Mucosa of descending colon (tissue), 3 donors: ENCODE measurements at regions not wholly inside any gene's neighbourhood (a gene's known extent, or its start where the extent isn't known, plus 50 kb on each side); places are given as distances from the start of the nearest gene placed in this dataset.

Experiments
- ATAC-seq: fragments of 200-7000 bp; cut with Tn5 transposase; one replicate; pipeline ENCODE4 v1.9.1; 2020; ENCODE audit warnings: mild to moderate bottlenecking, moderate library complexity
- DNase-seq, 3 donors: peaks; one replicate each; pipeline ENCODE4 v3.0.0-alpha.2; 2020
- H3K36me3 ChIP-seq: fragments of 200-600 bp; one replicate; pipeline ENCODE4 v1.8.0; 2021; ENCODE audit warnings: low read depth, mild to moderate bottlenecking
- H3K4me1 ChIP-seq: fragments of 200-600 bp; one replicate; pipeline ENCODE4 v1.8.0; 2021; ENCODE audit warnings: low read depth, mild to moderate bottlenecking
- H3K4me3 ChIP-seq: fragments of 200-600 bp; one replicate; pipeline ENCODE4 v1.8.0; 2021; ENCODE audit warnings: mild to moderate bottlenecking
- H3K9me3 ChIP-seq: fragments of 200-600 bp; one replicate; pipeline ENCODE4 v1.8.0; 2021; ENCODE audit warnings: mild to moderate bottlenecking
- intact Hi-C, 2 donors: fragments of 100-400 bp; cut with DNase I in 1 of 2; cut with micrococcal nuclease in 1 of 2; formaldehyde crosslinking; loops; one replicate each; pipeline versions ENCODE4 v1.11.0 to v1.11.1; 2022; cut with DNase I, micrococcal nuclease
- TF ChIP-seq, protein P1 (sequence below): fragments of 200-600 bp; IDR thresholded peaks from one replicate; pipeline ENCODE4 v1.8.0; 2022; ENCODE audit warnings: antibody characterized with exemption, mild to moderate bottlenecking
- donor health status: DM: no; HTN: no; CAD: no; lungs with moderate emphysema.
- donor health status: DM: no; HTN: no; CAD: no.
- donor health status: DM: no; HTN: yes; CAD: no.

DNA sequence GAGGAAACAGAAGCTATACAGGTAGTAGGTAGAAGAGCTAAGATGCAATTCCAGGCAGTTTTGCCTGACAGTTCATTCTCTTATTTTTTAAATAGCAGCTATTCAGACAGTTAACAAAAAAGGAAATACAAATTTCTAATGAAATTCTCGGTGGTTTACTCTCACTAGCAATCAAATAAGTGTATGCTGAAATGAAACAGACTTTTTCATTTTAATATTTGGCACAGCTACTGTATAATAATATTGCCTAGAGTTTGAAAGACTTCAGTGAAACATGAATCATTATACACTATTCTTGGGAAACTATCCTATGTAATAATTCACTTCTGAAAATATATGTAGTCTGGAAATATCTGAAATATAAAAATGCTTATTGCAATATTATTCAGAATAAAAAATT, 463.2 kb upstream of the AGTR1 start:
- Histone ChIP-seq H3K36me3 (no peaks in the 10 kb centered on the region), H3K4me3 (no peak overlapping the region), H3K9me3 (no peaks in the 10 kb centered on the region), H3K4me1 (no peaks in the 10 kb centered on the region)
- TF ChIP-seq, protein P1, sequence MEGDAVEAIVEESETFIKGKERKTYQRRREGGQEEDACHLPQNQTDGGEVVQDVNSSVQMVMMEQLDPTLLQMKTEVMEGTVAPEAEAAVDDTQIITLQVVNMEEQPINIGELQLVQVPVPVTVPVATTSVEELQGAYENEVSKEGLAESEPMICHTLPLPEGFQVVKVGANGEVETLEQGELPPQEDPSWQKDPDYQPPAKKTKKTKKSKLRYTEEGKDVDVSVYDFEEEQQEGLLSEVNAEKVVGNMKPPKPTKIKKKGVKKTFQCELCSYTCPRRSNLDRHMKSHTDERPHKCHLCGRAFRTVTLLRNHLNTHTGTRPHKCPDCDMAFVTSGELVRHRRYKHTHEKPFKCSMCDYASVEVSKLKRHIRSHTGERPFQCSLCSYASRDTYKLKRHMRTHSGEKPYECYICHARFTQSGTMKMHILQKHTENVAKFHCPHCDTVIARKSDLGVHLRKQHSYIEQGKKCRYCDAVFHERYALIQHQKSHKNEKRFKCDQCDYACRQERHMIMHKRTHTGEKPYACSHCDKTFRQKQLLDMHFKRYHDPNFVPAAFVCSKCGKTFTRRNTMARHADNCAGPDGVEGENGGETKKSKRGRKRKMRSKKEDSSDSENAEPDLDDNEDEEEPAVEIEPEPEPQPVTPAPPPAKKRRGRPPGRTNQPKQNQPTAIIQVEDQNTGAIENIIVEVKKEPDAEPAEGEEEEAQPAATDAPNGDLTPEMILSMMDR = no peak
- intact Hi-C loops = no loop called here
- ATAC-seq (no peak), DNase-seq (no peak)

DNA sequence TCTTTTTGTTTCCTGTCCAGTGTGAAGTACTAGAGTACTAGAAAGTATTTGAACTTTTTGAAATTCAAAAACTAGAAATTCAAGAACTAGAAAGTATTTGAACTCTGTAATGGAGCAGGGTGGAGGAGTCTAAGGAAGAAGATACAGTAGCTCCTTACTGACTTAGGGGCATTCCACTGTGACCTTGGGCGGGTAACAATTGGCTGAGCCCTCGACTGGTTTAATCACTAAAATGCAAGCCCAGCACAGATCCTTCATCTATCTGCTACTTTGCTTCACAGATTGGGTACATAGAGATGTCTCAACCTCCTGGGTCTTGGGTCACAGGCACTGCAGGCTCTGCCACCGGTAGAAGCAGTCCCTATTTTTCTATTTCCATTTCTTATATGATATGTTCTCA, 462.1 kb upstream of the AGTR1 start:
- no peaks in the 10 kb centered on the region for H3K36me3 ChIP-seq
- H3K4me3 ChIP-seq = no peak overlapping the region
- intact Hi-C loops = no loop called here
- H3K4me1 ChIP-seq = no peaks in the 10 kb centered on the region
- TF ChIP-seq, protein P1 = no peak
- no peak for DNase-seq
- ATAC-seq = no peak
- no peaks in the 10 kb centered on the region for H3K9me3 ChIP-seq

DNA sequence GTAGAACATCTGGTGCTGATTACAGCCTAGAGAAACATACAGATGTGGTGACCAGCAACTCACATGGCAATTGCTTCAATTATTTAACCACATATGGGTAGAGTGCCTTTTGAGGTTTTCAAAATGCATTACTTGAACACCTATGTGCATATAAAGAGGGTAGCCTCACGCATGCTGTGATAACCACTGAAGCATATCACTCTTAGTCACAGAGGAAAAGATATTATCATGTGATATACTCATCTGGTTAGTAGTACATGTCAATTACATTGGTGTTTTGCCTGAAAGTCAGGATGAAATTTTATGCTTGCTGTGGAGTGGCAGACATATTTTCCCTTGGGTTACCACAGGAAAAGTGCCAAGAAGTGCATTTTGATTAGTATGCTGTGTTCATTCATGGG, 459.3 kb upstream of the AGTR1 start:
- TF ChIP-seq, protein P1 = no peak
- DNase-seq (no peak), ATAC-seq (no peak)
- Histone ChIP-seq H3K4me3 (no peak overlapping the region), H3K4me1 (no peaks in the 10 kb centered on the region), H3K36me3 (no peaks in the 10 kb centered on the region), H3K9me3 (no peaks in the 10 kb centered on the region)
- intact Hi-C loops = no loop called here

DNA sequence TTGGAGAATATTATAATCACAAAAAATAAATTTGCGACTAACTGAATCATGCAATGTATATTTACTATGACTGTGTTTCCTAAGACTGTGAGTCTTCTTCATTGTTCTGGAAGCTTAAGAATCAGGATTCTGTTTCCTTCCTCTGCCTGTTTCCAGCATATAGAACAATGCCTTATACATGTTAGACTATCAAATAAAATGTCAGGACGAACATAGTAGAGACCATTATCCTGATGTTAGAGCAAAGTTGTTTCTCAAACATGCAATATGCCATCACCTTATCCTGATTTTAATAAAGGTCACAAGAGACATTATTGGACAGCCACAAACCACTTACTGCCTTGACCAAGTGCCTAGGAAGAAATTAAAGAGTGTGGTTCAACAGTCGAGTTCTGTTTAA, 457.4 kb upstream of the AGTR1 start:
- intact Hi-C loops = no loop called here
- TF ChIP-seq, protein P1 = no peak

DNA sequence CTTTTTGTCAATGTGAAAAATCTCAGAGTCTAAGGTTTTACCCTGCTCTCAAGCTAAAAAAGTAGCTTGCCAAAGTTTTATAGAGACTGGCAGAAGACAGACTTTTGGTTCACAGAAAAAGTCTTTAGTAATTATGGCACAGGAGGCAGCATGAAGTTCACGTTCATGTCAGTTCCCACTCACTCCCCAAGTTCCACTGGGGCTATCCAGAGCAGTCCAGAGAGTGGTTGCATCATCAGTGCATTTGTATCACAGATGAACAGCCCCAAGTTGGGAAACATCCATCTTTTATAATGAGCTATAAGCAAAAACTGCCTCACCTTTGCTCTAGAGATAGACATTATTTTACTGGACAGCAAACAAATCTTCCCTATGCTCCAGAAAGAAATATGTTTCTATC, 454.1 kb upstream of the AGTR1 start:
- Histone ChIP-seq H3K9me3 (no peaks in the 10 kb centered on the region), H3K4me1 (no peaks in the 10 kb centered on the region), H3K36me3 (no peaks in the 10 kb centered on the region), H3K4me3 (no peak overlapping the region)
- ATAC-seq (no peak), DNase-seq (no peak)
- TF ChIP-seq, protein P1 = no peak
- intact Hi-C loops = no loop called here

More for the DNA sequence above, 457.4 kb upstream of the AGTR1 start:
- ATAC-seq (no peak), DNase-seq (no peak)
- Histone ChIP-seq H3K4me1 (no peaks in the 10 kb centered on the region), H3K4me3 (no peak overlapping the region), H3K36me3 (no peaks in the 10 kb centered on the region), H3K9me3 (no peaks in the 10 kb centered on the region)

DNA sequence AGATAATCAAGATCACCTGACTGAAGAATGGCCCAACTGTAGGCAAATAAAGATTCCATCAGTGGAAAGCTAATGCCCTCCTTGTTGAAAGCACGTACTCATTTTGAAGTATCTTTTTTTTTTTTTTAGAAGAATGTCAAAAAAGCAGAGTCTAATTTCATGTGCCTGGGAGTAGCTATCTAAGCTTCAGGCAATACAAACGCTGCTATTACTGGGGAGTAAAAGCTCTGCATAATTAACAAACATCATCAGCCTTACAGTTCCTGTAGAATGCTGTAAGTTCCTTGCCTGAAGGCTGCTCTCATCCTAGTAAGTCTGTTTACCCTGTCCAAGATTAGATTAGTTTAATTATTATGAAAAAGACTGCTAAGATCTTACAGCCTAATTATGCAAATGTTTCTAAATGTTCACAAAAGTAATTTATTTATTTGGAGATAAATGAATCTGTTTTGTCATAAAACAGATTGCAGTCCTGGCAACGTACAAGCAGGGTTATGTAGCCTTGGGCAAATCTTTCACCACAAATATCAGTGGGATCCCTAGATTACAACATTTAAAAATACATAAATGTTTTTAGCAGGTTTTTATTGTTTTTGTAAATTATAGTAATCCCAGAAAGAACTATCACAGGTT, 451.3 kb upstream of the AGTR1 start:
- ATAC-seq = no peak
- TF ChIP-seq, protein P1 = no peak
- intact Hi-C loops = no loop called here

More for the DNA sequence above, 451.3 kb upstream of the AGTR1 start:
- no peak overlapping the region for H3K4me3 ChIP-seq
- H3K4me1 ChIP-seq = no peaks in the 10 kb centered on the region
- no peak for DNase-seq
- H3K36me3 ChIP-seq = no peaks in the 10 kb centered on the region
- H3K9me3 ChIP-seq = no peaks in the 10 kb centered on the region
